ENCODE measurements at regions not wholly inside any gene's neighbourhood (a gene's known extent, or its start where the extent isn't known, plus 50 kb on each side); places are given as distances from the start of the nearest gene placed in this dataset.
A peak's percentile ranks its signal among the peaks of the same experiment; 100 is the strongest.

- no peaks in the 10 kb centered on the region for H3K27me3 ChIP-seq (ENCODE audit: control insufficient read depth, insufficient read depth, low read length)
- H2BK120ac ChIP-seq (ENCODE audit: low read depth, low read length): no peak overlapping the region
- intact Hi-C loops (cut with micrococcal nuclease) (no loop called here), in situ Hi-C loops (cut with MboI; ENCODE audit: low sequenced_read_pairs) (no loop called here), dilution Hi-C loops (cut with HindIII; ENCODE audit: low sequenced_read_pairs, unreplicated experiment) (no loop called here)
- no peak overlapping the region for H2AK5ac ChIP-seq (ENCODE audit: low read depth, low read length)
- H3K18ac ChIP-seq (ENCODE audit: low read depth, low read length): no peak overlapping the region
- no peak overlapping the region for H4K5ac ChIP-seq (ENCODE audit: low read depth, low read length)
- no peak overlapping the region for H3K27ac ChIP-seq (ENCODE audit: insufficient read depth, low read length)
- H3K9ac ChIP-seq (ENCODE audit: low read depth, low read length): no peak overlapping the region
- H2BK15ac ChIP-seq (ENCODE audit: low read depth, low read length): no peak overlapping the region
- no peaks in the 10 kb centered on the region for H3K9me1 ChIP-seq (ENCODE audit: insufficient read depth, low read length)
- ChIA-PET POLR2A (ENCODE audit: unreplicated experiment) (no interaction called here), CTCF (interaction anchor here (0.6 kb wide), 1 partner anchor 27 kb away, joined by 3 read pairs; no protein-coding TSS in a partner anchor)
- DNase-seq: no peak
- no peak overlapping the region for H2AK9ac ChIP-seq (replicated peaks; ENCODE audit: low read depth, low read length, poor library complexity)
- no peaks in the 10 kb centered on the region for H4K20me1 ChIP-seq (ENCODE audit: insufficient read depth, low read length)
- no peak overlapping the region for H3K23ac ChIP-seq (ENCODE audit: low read depth, low read length)
- BruUV-seq (replicated peaks): no TSS peak
- no peak overlapping the region for H2BK5ac ChIP-seq (ENCODE audit: low read depth, low read length, poor library complexity, severe bottlenecking)
- H2AFZ ChIP-seq (replicated peaks; ENCODE audit: low read length, poor library complexity): no peak overlapping the region
- no peaks in the 10 kb centered on the region for H3K4me1 ChIP-seq (ENCODE audit: control insufficient read depth, insufficient read depth, low read length)
- no peaks in the 10 kb centered on the region for H3K36me3 ChIP-seq (ENCODE audit: control insufficient read depth, insufficient read depth, low read length)
- H4K91ac ChIP-seq (ENCODE audit: insufficient read depth, low read depth, low read length): no peak overlapping the region
- H2BK20ac ChIP-seq (ENCODE audit: low read depth, low read length): no peak overlapping the region
- no peaks in the 10 kb centered on the region for H3K9me3 ChIP-seq (ENCODE audit: control insufficient read depth, insufficient read depth, low read length)
- no peak for ATAC-seq (ENCODE audit: low read depth)
- H3K56ac ChIP-seq (ENCODE audit: extremely low read depth, insufficient read depth, low read length): no peak overlapping the region
- H4K8ac ChIP-seq (ENCODE audit: low read depth in 2 of 2, low read length in 2 of 2): no peak overlapping the region
- TF ChIP-seq, protein P1, sequence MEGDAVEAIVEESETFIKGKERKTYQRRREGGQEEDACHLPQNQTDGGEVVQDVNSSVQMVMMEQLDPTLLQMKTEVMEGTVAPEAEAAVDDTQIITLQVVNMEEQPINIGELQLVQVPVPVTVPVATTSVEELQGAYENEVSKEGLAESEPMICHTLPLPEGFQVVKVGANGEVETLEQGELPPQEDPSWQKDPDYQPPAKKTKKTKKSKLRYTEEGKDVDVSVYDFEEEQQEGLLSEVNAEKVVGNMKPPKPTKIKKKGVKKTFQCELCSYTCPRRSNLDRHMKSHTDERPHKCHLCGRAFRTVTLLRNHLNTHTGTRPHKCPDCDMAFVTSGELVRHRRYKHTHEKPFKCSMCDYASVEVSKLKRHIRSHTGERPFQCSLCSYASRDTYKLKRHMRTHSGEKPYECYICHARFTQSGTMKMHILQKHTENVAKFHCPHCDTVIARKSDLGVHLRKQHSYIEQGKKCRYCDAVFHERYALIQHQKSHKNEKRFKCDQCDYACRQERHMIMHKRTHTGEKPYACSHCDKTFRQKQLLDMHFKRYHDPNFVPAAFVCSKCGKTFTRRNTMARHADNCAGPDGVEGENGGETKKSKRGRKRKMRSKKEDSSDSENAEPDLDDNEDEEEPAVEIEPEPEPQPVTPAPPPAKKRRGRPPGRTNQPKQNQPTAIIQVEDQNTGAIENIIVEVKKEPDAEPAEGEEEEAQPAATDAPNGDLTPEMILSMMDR (conservative IDR thresholded peaks at IDR 0.05; ENCODE audit: low read depth, low read length): peak; percentile 33; the same call in 1 of the 2 replicates
- no peak for TF ChIP-seq CEBPB (IDR thresholded peaks at IDR 0.05; ENCODE audit: low read depth, low read length)
- H3K79me1 ChIP-seq (ENCODE audit: low read depth in 1 of 2, low read length in 2 of 2): no peaks in the 10 kb centered on the region
- no peak overlapping the region for H3K4ac ChIP-seq (ENCODE audit: low read depth, low read length)
- no peak overlapping the region for H3K4me2 ChIP-seq (ENCODE audit: low read depth, low read length)
- H3K14ac ChIP-seq (replicated peaks; ENCODE audit: low read depth, low read length): no peak overlapping the region
- no peak overlapping the region for H3K4me3 ChIP-seq (ENCODE audit: insufficient read depth, low read depth, low read length)
- WGBS, 2 experiments (ENCODE audit: extremely low coverage in 2 of 2, insufficient read length in 1 of 2): 43% methylated on average over 1 of the region's 3 CpGs; no CpG with 5 or more reads in 1 of the 2 experiments
Measured at GRCh38 chr7:142319970-142320369, 62.1 kb upstream of the PRSS58 start.
